GM11168 (cell line): ENCODE measurements at regions not wholly inside any gene's neighbourhood (a gene's known extent, or its start where the extent isn't known, plus 50 kb on each side); places are given as distances from the start of the nearest gene placed in this dataset.

ENCODE experiments used
- in situ Hi-C: fragments of 300-500 bp; cut with MboI; formaldehyde crosslinking; loops from one replicate; pipeline ENCODE4 v1.12.0; 2022; ENCODE audit warnings: low sequenced_read_pairs; ENCODE audit not compliant: unreplicated experiment

- in situ Hi-C loops, result no loop called here
These were observed 116.8 kb upstream of the UGT8 start for GRCh38 chr4:114481856-114482255.

- in situ Hi-C loops, result no loop called here
These were observed 111.5 kb upstream of the UGT8 start for GRCh38 chr4:114487101-114487500.

GRCh38 chr4:114488301-114488982 is 110.2 kb upstream of the UGT8 start:
- in situ Hi-C loops, result no loop called here

GRCh38 chr4:114494246-114494803 is 104.3 kb upstream of the UGT8 start:
- in situ Hi-C loops, result no loop called here

- in situ Hi-C loops, result no loop called here
These were observed 103.1 kb upstream of the UGT8 start for GRCh38 chr4:114495471-114495928.

- in situ Hi-C loops, result no loop called here
These were observed 101.5 kb upstream of the UGT8 start for GRCh38 chr4:114497116-114497515.

GRCh38 chr4:114509340-114509739 is 89.3 kb upstream of the UGT8 start:
- in situ Hi-C loops, result no loop called here

- in situ Hi-C loops, result no loop called here
These were observed 85.9 kb upstream of the UGT8 start for GRCh38 chr4:114512595-114513295.

- in situ Hi-C loops, result no loop called here
These were observed 79.2 kb upstream of the UGT8 start for GRCh38 chr4:114519368-114519767.

- in situ Hi-C loops, result no loop called here
These were observed 71.4 kb upstream of the UGT8 start for GRCh38 chr4:114527170-114527569.

GRCh38 chr4:114527637-114528036 is 71.0 kb upstream of the UGT8 start:
- in situ Hi-C loops, result no loop called here

GRCh38 chr4:114535725-114536124 is 62.9 kb upstream of the UGT8 start:
- in situ Hi-C loops, result no loop called here

GRCh38 chr4:114537352-114537751 is 61.3 kb upstream of the UGT8 start:
- in situ Hi-C loops, result no loop called here

GRCh38 chr4:114538012-114538617 is 60.5 kb upstream of the UGT8 start:
- in situ Hi-C loops, result no loop called here

- in situ Hi-C loops, result no loop called here
These were observed 58.6 kb upstream of the UGT8 start for GRCh38 chr4:114539985-114540384.

GRCh38 chr4:114547340-114548134 is 51.1 kb upstream of the UGT8 start:
- in situ Hi-C loops, result no loop called here
